ENCODE measurements at regions not wholly inside any gene's neighbourhood (a gene's known extent, or its start where the extent isn't known, plus 50 kb on each side); places are given as distances from the start of the nearest gene placed in this dataset.

- no peaks in the 10 kb centered on the region for H3F3A ChIP-seq (ENCODE audit: insufficient read depth, low read length)
Observed at GRCh38 chr1:79255421-79255820, 248.9 kb upstream of the ADGRL4 start.

GRCh38 chr1:79252598-79252997, 246.1 kb upstream of the ADGRL4 start:
- Histone ChIP-seq H3K36me3 (ENCODE audit: insufficient read depth, low read length) (no peaks in the 10 kb centered on the region), H3K4me1 (ENCODE audit: insufficient read depth, low read length, severe bottlenecking) (no peaks in the 10 kb centered on the region), H4K20me1 (ENCODE audit: insufficient read depth, low read length) (no peaks in the 10 kb centered on the region), H3K9me2 (ENCODE audit: low read depth, low read length) (no peaks in the 10 kb centered on the region), H3K9me3 (ENCODE audit: low read length) (no peaks in the 10 kb centered on the region), H3K27me3 (ENCODE audit: insufficient read depth, low read length) (no peaks in the 10 kb centered on the region), H3F3A (ENCODE audit: insufficient read depth, low read length) (no peaks in the 10 kb centered on the region), H3K4me2 (ENCODE audit: low read length) (no peak overlapping the region), H3K79me2 (ENCODE audit: insufficient read depth, low read length) (no peaks in the 10 kb centered on the region), H3K4me3 (ENCODE audit: low read depth, low read length, poor library complexity, severe bottlenecking) (no peak overlapping the region), H2AFZ (ENCODE audit: low read length) (no peak overlapping the region), H3K27ac (ENCODE audit: low read depth, low read length, poor library complexity, severe bottlenecking) (no peak overlapping the region), H3K9ac (ENCODE audit: low read length) (no peak overlapping the region)
- no peak for TF ChIP-seq CTCF (IDR thresholded peaks at IDR 0.05; ENCODE audit: low read length)
- TF ChIP-seq EZH2 (IDR thresholded peaks at IDR 0.05; ENCODE audit: borderline replicate concordance, low read length), result no peak

More at GRCh38 chr1:79255421-79255820, 248.9 kb upstream of the ADGRL4 start:
- H2AFZ ChIP-seq (ENCODE audit: low read length), result no peak overlapping the region
- H3K4me2 ChIP-seq (ENCODE audit: low read length), result no peak overlapping the region
- H3K27ac ChIP-seq (ENCODE audit: low read depth, low read length, poor library complexity, severe bottlenecking), result no peak overlapping the region
- H3K9me2 ChIP-seq (ENCODE audit: low read depth, low read length), result no peaks in the 10 kb centered on the region
- H3K9ac ChIP-seq (ENCODE audit: low read length), result no peak overlapping the region
- H3K9me3 ChIP-seq (ENCODE audit: low read length), result no peaks in the 10 kb centered on the region
- H3K4me1 ChIP-seq (ENCODE audit: insufficient read depth, low read length, severe bottlenecking), result no peaks in the 10 kb centered on the region
- H3K4me3 ChIP-seq (ENCODE audit: low read depth, low read length, poor library complexity, severe bottlenecking), result no peak overlapping the region
- H4K20me1 ChIP-seq (ENCODE audit: insufficient read depth, low read length), result no peaks in the 10 kb centered on the region
- no peaks in the 10 kb centered on the region for H3K27me3 ChIP-seq (ENCODE audit: insufficient read depth, low read length)
- no peaks in the 10 kb centered on the region for H3K36me3 ChIP-seq (ENCODE audit: insufficient read depth, low read length)
- H3K79me2 ChIP-seq (ENCODE audit: insufficient read depth, low read length), result no peaks in the 10 kb centered on the region
- TF ChIP-seq CTCF (IDR thresholded peaks at IDR 0.05; ENCODE audit: low read length) (no peak), EZH2 (IDR thresholded peaks at IDR 0.05; ENCODE audit: borderline replicate concordance, low read length) (no peak)

- TF ChIP-seq CTCF (IDR thresholded peaks at IDR 0.05; ENCODE audit: low read length) (no peak), EZH2 (IDR thresholded peaks at IDR 0.05; ENCODE audit: borderline replicate concordance, low read length) (no peak)
- H3K9me2 ChIP-seq (ENCODE audit: low read depth, low read length), result no peaks in the 10 kb centered on the region
- no peaks in the 10 kb centered on the region for H3K9me3 ChIP-seq (ENCODE audit: low read length)
- H3K9ac ChIP-seq (ENCODE audit: low read length), result no peak overlapping the region
- no peak overlapping the region for H3K4me2 ChIP-seq (ENCODE audit: low read length)
- H3K36me3 ChIP-seq (ENCODE audit: insufficient read depth, low read length), result no peaks in the 10 kb centered on the region
- no peaks in the 10 kb centered on the region for H3F3A ChIP-seq (ENCODE audit: insufficient read depth, low read length)
- no peaks in the 10 kb centered on the region for H3K27me3 ChIP-seq (ENCODE audit: insufficient read depth, low read length)
- H3K27ac ChIP-seq (ENCODE audit: low read depth, low read length, poor library complexity, severe bottlenecking), result no peak overlapping the region
- no peaks in the 10 kb centered on the region for H3K79me2 ChIP-seq (ENCODE audit: insufficient read depth, low read length)
- no peaks in the 10 kb centered on the region for H3K4me1 ChIP-seq (ENCODE audit: insufficient read depth, low read length, severe bottlenecking)
- no peaks in the 10 kb centered on the region for H4K20me1 ChIP-seq (ENCODE audit: insufficient read depth, low read length)
- H3K4me3 ChIP-seq (ENCODE audit: low read depth, low read length, poor library complexity, severe bottlenecking), result no peak overlapping the region
- no peak overlapping the region for H2AFZ ChIP-seq (ENCODE audit: low read length)
Observed at GRCh38 chr1:79239840-79240239, 233.3 kb upstream of the ADGRL4 start.
